HG03135 (cell line): ENCODE measurements at regions not wholly inside any gene's neighbourhood (a gene's known extent, or its start where the extent isn't known, plus 50 kb on each side); places are given as distances from the start of the nearest gene placed in this dataset.
"Not testable (repeated sequence)": the region's sequence is repeated elsewhere in the genome, so short reads cannot be mapped to it uniquely, and the experiment has no call there.

Experiments used
- ATAC-seq: cut with Tn5 transposase; IDR thresholded peaks from one replicate; pipeline ENCODE4 v1.9.1; 2021; ENCODE audit warnings: mild to moderate bottlenecking, moderate library complexity; ENCODE audit not compliant: unreplicated experiment

DNA sequence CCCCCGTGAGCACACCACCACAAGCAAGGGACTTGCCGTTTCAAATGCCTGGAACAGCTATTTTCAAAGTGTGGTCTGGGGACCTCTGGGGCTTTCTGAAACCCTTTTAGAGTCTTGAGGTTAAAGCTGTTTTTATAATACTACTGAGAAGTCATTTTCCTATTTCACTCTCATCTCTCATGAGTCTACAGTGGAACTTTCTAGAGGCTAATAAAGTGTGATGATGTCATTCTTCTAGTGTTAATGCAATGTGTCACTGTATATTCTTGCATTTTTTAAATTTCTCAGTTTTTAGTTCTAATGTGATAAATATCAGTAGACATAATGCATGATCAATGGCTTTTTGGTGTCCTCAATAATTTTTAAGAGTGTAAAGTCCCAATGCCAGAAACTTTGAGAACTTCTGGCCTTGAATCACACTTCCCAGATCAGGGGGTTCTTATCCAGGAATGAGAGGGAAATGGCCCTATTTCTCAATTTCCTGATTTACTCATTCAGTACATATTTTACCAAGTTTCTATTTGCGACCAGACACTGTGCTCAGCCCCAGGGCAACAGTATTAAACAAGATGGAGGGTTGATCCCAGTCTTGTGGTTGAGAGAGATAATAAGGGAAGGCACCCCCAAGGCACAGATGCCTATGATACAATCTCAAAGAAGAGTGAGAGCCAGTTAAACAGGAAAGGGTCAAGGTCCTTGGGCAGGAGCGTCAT is 444.0 kb downstream of the HS3ST3B1 start:
- no peak for ATAC-seq

DNA sequence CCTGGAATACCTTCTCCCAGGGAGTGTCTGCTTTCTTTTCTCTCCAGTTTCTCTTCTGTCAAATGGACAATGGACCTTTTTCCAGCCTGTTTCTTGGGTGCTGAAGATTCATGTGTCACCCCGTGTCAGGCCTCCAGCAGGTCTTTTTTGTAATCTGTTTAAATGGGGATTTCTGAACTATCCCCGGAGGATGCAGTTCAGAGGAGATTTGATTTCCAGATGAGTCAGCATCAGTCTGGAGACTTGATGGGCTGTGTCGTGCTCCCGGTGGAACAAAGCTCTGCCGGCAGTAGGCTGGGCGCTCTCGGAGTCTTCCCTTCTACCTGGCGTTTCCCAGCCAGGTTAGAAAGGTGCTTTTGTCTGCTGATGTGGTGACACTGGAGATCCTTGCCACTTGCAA is 440.6 kb downstream of the HS3ST3B1 start:
- no peak for ATAC-seq

DNA sequence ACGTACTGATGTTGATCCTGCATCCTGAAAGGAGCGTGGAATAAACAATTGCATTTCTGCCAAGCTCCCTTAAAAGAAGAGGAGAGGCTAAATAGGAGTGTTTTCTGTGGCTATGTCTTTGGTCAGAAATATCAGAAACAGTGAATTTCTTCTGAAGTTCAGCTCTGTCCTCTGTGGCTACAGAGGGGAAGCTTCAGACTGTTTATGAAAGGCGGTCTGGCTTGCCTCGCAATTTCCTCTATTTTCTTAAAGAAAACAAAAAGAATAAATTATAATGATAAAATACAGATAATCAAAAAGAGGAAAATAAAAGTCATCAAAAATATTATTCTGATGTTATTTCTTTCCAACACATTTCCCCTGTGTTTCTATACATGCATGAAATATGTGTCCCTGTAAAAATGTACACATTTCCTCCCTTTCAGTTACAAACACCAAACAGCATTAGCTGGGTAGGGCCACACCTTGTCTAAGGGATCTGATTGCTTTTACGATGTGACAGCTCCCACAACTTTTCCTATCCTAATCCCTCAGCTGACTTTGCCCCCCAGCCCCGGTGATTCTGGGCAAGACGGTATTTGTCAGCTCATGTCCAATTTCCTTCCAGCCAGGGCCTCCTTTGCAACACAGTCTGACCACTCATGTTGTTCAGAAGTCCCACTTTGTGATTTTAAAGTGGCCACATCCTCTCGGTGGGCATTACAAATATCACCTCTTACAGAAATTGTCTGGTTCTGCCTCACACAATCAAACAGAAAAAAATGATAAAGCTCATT is 439.0 kb downstream of the HS3ST3B1 start:
- ATAC-seq, result no peak

DNA sequence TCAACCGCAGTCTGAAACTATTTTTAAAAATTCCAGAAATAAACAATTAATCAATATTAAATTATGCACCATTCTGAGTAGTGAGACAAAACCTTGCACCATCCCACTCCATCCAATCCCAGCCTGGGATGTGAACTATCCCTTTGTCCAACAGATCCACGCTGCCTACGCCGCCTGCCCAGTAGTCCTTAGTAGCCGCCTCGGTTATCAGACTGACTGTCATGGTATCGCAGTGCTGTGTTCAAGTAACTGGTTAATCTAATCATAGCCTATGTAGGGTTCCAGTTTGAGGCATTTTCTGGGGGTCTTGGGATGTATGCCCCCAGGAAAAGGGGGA is 437.7 kb downstream of the HS3ST3B1 start:
- ATAC-seq, result no peak

DNA sequence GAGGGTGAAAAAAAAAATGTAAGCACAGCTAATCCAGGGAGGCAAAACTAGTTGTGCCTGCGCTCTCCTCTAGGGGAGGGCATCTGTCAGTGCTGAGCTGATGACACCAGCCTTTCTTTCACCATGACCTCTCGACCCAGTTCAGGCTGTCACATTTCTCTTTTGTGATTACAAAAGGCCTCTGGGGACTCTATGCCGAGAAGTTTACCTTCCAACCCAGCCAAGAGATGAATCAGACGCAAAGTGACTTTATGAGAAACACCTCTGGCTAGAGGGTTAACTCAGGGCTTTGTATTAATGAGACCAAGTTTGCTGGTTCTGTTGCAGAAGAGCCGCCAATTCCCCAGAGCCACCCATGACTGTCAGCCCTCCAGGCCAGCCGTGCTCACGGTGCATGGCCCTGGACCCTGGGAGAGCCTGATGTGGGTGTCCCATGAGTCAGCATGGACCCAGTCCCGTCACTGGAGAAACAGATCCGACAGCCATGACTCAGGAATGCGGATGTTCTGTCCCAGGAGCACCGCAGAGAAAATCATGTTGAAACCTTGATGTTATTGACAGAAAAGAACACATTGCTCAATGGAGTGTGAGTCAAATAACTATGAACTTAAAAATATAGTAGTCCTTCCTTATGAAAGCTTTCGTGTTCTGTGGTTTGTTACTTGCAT is 437.2 kb downstream of the HS3ST3B1 start:
- peak; percentile 60 for ATAC-seq

DNA sequence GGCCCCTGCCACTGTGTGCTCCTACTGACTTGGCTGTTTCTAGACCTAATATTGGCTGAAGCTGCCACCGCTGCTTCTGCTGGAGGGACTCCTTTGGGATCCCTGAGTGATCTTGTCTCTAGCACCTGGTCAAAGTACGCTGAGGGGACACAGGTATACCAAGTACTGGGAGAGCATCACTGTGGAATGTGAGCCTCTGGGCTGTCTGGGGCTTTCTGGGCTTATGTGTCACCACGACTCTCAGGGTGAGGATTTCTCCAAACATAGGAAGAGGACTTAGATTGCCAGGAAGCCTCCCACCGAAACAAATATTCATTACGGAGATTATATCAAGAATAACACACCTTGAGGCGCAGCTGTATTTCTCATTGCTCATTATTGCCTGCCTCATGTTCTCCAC is 435.8 kb downstream of the HS3ST3B1 start:
- ATAC-seq, result no peak

DNA sequence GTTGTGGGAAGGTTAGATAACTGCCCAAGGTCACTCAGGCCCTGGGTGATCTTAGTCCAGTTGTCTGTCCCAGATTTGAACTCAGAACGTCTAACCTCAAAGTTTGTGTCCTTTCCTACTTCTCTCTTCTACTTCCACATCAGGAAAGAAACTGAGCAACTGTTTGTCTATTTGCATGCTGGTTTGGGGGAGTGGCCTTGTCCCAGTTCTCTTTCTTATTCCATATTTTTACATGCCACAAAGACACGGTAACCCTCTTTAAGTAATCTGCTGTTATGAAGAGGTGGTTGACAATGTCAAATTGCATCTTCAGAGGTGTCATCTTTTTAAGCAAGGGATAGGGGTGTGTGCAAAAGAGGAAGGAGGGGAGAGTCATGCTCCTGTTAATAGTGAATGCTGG is 432.5 kb downstream of the HS3ST3B1 start:
- ATAC-seq, result no peak

DNA sequence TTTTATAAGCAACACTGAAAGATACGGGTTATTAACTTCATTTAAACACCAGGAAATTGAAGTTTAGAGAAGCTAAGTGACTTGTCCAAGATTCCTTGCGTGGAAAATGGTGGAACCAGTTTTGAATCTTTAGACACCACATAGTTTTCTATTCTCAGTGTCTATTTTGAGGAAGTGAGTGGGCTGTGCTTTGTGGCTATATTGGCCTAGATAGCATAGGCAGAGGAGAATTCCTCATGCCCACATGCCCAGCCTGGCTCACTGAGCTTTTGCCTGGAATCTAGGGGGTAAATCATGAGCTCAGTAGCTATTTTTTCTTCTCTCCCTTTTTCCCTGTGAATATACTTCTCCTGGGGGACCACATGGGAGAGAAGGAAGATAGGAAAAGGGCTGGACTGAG is 431.3 kb downstream of the HS3ST3B1 start:
- ATAC-seq, result no peak

DNA sequence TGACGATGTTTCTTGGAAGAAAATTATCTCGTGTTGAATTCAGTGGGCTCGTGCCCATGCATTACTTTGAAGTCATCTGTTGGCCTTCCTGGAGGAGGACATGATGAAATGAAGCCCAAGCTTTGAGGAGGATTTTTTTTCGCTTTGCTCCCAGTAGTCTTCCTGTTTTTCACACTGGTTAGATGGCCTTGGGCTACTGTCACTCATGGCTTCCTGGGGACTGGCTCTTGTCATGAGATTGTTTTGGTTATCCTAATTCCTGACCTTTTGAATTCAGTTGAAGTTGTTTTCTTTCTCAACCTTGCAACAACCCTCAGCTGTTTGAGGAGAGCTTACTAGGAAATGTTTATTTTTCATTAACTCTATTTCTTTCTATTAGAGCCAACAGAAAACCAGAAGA is 430.7 kb downstream of the HS3ST3B1 start:
- no peak for ATAC-seq

DNA sequence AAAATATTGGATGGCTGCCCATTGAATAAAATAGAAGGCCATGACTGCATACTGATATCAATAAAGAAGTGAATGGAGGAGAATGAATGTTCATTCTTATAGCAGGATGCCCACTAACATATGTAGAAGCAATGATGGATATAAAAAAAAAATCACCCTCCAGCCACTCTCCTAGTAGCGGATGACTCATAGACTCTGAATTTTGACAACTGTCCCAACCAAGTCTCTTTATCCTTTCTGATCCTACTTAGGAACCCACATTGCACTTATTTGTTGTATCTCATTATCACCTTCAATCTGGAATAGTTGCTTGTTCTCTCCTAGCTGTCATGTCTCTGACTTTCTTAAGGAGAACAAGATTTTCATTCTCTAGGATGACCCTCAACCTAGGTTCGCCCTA is 429.9 kb downstream of the HS3ST3B1 start:
- no peak for ATAC-seq

DNA sequence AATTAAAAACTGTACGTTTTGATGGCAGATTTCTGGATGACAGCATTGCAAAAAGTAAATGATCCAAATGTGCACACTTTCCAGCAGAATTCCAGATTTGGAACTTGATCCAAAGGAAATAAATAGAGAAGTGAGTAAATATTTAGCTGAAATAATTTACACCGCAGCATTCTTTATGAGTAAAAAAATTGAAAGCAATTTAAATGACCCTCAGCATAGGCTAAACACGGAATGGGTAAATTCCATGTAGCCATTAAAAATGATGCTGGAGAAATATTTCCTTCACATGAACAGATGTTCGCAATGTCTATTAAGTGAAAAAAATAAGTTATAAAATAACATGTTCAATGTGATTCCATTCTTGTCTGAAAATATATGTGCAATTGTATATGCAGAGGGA is 424.8 kb downstream of the HS3ST3B1 start:
- ATAC-seq, result no peak

DNA sequence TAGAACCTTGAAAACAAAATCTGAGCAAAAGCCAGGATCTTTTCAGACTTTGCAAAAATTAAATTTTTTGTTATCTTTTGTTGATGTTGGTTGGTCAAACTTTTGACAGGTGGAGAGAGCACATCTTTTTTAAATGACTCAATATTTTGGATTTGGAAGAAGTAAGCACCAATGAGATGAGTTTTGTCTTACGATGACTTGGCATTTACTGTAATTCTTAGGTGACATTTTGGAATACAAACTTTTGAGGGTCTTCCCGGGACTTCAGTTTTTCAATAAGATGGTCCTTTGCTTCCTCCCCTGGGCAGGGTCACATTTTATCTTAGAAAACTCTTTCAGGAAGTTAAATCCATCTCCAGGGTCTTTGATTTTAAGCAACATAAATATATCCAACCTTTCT is 423.9 kb downstream of the HS3ST3B1 start:
- ATAC-seq, result no peak

DNA sequence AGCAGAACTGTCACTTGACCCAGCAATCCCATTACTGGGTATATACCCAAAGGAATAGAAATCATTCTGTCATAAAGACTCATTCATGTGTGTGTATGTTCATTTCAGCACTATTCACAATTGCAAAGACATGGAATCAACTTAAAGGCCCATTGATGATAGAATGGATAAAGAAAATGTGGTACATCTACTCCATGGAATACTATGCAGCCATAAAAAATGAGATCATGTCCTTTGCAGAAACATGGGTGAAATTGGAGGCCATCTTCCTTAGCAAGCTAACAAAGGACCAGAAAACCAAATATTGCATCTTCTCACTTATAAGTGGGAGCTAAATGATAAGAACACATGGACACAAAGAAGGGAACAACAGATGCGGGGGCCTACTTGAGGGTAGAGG is 422.5 kb downstream of the HS3ST3B1 start:
- ATAC-seq, result not testable (repeated sequence)

DNA sequence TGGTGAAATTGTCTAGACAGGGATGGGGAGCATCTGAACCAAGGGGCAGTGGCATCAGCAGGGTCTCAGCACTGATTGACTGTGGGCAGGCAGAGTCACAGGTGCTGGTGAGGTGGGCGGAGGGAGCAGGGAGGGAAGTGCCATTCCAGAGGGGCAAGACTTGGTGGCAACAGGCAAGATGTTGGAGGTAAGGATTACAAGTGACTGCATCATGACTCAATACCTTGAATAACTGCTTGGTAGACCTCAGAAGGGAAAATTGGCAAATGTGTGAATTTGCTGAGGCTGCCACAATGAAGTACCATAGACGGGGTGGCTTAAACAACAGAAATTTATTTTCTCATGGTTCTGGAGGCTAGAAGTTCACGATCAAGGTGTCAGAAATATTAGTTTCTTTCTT is 419.1 kb downstream of the HS3ST3B1 start:
- no peak for ATAC-seq

DNA sequence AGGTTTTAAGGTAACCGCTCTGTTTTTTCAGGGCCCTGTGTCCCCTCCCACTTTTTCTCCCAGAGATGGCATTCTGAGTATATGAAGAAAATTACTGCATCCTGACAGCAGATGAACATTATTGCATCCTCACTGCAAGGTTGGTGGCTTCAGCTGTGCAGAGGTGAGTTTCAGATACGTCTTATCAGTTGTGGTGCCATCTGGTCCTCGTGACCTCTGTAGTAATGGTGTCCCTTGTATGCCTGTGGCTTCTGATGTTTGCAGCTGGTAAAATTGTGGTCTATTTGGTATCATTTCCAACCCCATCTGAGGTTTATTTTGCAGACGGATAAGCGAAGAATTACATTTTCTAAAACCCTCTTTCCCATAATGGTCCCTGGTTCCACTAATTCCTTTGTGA is 417.0 kb downstream of the HS3ST3B1 start:
- ATAC-seq, result no peak

DNA sequence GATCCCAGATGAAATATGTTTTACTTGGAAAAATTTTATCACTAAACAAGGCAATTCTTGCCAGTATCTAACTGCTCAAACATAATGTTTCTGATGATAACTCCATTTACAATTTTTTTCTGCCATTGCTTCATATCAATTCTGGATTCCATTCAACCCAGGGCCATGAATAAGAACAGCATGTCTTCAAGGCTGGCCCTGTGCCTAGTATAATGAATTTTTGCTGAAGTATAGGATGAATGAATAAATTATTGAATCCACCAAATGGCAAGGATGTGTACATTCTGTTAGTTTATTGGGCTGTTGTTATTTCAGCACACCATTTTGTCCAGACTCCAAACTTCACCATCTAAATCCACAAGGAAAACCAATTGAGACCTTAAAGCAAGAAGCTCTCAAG is 414.7 kb downstream of the HS3ST3B1 start:
- ATAC-seq, result no peak

DNA sequence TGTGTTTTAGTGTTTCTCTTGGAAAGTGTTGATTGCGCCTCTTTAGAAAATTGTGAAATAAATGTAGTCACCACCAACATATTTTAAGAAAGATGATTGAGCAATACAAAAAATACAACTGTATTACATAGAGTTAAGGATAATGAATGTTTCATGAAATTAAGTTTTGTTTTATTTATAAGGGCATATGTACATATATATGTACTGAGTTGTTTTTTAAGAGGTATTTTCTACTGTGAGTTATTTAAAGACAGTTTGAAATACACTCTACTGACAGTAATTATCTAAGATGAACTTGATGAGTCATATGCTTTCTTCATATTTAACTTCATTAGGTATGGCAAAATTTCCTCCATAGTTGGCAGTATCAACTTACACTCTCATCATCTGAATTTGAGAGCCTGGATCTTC is 411.7 kb downstream of the HS3ST3B1 start:
- no peak for ATAC-seq

DNA sequence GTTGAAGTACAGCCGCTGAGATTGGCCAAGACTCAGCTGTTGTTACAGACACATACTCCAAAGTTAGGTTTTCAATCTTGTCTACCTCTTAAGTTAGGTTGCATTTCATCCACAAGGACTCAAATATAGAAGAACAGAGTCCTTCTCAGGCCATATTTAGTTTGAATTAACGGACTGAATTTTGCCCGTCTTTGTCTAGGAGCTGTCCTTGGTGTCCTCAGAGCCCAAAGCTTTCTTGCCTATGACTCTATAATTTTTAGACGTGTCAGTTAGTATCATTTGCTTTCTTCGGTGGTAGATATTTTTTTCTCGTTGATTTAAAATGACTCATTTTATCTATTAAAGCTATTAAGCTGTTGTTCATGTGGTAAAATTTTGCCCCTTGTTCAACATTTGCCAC is 403.2 kb downstream of the HS3ST3B1 start:
- no peak for ATAC-seq

DNA sequence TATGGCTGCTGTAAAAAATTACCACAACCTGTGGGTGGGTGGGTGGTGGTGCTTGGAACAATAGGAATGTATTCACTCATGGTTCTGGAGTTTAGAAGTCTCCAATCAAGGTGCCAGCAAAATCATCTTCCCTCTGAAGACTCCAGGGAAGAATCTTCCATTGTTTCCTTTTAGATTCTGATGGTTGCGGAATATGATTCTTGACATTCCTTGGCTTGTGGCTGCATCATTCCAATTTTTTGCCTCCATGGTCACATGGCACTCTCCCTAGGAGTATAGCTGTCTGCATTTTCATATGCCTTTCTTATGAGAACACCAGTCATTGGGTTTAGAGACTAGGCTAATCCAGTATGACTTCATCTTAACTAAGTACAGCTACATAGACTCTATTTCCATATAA is 401.0 kb downstream of the HS3ST3B1 start:
- ATAC-seq, result no peak

DNA sequence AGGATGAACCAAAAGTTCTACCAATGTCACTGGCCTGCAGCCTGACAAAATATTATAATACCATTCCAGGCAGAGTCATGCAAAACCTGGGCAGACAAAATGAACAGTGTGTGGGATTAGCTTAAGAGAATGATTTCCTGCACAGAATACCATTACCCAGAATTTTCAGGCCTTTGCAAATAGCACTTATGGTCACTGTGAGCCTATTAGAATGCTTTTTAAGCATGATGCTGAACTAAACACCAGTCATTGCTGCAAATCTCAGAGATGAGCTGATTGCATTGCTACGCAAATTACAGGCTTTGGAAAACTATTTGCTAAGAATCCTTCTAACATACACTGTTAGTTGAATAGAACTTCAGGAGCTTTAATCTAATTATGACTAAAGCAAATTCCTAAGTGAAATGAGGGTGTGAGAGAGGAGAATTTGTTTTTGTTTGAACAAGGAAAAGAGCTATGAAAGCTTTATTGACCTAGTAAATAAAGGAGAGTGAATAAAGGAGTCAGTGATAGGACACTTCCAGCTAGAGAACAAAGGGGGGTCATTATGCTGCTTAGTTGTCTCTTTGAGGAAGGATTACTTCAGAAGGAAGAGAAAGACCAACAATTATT is 398.8 kb downstream of the HS3ST3B1 start:
- no peak for ATAC-seq

DNA sequence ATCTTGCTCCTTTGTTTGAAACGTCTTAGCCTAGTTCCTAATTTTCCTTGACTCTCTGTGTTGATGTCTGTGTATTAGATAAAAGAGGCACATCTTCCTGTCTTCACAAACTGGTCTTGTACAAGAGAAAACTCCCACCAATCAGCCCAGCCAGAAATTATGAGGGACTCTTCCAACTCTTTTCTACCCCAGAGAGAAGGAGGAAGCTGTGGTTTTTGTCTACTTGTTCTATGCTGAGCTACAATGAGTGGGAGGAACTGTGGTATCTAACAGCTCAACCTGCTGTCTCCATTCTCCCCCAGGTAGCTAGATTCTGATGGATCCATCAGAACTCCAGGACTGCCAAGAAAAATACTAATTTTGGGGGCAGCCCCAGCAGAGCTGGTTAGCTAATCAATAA is 392.5 kb downstream of the HS3ST3B1 start:
- ATAC-seq, result no peak

DNA sequence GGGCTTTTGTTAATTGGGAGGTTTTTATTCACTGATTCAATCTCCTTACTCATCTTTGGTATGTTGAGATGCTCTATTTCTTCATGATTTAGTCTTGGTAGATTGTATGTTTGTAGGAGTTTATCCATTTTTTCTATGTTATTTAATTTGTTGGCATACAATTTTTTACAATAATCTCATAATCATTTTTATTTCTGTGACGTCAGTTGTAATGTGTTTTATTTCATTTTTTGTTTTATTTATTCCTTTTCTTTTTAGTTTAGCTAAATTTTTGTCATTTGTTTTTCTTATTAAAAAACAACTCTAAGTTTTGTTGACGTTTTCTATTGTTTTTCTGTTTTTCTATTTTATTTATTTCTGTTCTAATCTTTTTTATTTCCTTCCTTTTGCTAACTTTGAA is 389.8 kb downstream of the HS3ST3B1 start:
- no peak for ATAC-seq
